Testis (tissue), 2 donors: ENCODE measurements at regions not wholly inside any gene's neighbourhood (a gene's known extent, or its start where the extent isn't known, plus 50 kb on each side); places are given as distances from the start of the nearest gene placed in this dataset.

Source experiments
- CTCF ChIP-seq, 3 experiments: fragments of 450-650 bp in 2 of 3; fragments of 200-600 bp in 1 of 3; sonication (generic) in 1 of 3; IDR thresholded peaks; one replicate each; pipeline ENCODE4 v1.5.1; 2016 to 2019; ENCODE audit warnings: antibody characterized with exemption in 3 of 3, mild to moderate bottlenecking in 2 of 3, moderate library complexity in 1 of 3
- POLR2A ChIP-seq: fragments of 450-650 bp; IDR thresholded peaks from one replicate; pipeline ENCODE4 v1.6.1; 2017; ENCODE audit warnings: antibody characterized with exemption, mild to moderate bottlenecking, moderate library complexity

- TF ChIP-seq CTCF (IDR thresholded peaks at IDR 0.05) (no peak), POLR2A (no peak)
These were observed 148.5 kb downstream of the SPP2 start for GRCh38 chr2:234198976-234199375.
